Neural progenitor cell (in vitro differentiated cells): ENCODE measurements at regions not wholly inside any gene's neighbourhood (a gene's known extent, or its start where the extent isn't known, plus 50 kb on each side); places are given as distances from the start of the nearest gene placed in this dataset.

Source experiments
- CTCF ChIP-seq: fragments of 200-600 bp; sonication (generic); IDR thresholded peaks from 2 replicates; pipeline ENCODE4 v1.5.1; 2017; ENCODE audit warnings: antibody characterized with exemption, mild to moderate bottlenecking
- EZH2 ChIP-seq: fragments of 200-600 bp; sonication (generic); IDR thresholded peaks from 2 replicates; pipeline ENCODE4 v1.6.1; 2017; ENCODE audit warnings: antibody characterized with exemption, mild to moderate bottlenecking, moderate library complexity

GRCh38 chr5:88452820-88453219 is 184.2 kb upstream of the TMEM161B start:
- TF ChIP-seq CTCF (no peak), EZH2 (no peak)
